ENCODE measurements at regions not wholly inside any gene's neighbourhood (a gene's known extent, or its start where the extent isn't known, plus 50 kb on each side); places are given as distances from the start of the nearest gene placed in this dataset.

DNA sequence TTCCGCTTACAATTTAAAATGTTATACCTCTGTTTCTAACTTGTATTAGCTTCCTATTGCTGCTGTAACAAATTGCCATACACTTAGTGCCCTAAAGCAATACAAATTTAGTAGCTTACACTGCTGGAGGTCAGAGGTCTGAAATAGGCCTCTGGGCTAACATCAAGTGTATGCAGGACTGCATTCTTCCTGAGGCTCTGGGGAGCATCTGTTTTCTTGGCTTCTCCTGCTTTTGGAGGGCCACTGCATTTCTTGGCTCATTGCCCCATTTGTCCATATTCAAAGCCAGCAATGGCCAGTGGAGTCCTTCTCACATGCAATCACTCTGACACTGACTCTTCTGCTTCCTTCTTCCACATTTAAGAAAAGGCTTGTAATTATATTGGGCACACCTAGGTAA is 639.8 kb upstream of the INTU start:
- DNase-seq (ENCODE audit: low spot score in 2 of 2), result no peak
- Histone ChIP-seq H3K27ac (no peak overlapping the region), H3K36me3 (no peaks in the 10 kb centered on the region), H3K9me3 (no peaks in the 10 kb centered on the region), H3K4me3 (no peak overlapping the region), H3K4me1 (no peaks in the 10 kb centered on the region), H3K27me3 (no peaks in the 10 kb centered on the region)
- TF ChIP-seq EP300 (IDR thresholded peaks at IDR 0.05), result no peak
- TF ChIP-seq, protein P1, sequence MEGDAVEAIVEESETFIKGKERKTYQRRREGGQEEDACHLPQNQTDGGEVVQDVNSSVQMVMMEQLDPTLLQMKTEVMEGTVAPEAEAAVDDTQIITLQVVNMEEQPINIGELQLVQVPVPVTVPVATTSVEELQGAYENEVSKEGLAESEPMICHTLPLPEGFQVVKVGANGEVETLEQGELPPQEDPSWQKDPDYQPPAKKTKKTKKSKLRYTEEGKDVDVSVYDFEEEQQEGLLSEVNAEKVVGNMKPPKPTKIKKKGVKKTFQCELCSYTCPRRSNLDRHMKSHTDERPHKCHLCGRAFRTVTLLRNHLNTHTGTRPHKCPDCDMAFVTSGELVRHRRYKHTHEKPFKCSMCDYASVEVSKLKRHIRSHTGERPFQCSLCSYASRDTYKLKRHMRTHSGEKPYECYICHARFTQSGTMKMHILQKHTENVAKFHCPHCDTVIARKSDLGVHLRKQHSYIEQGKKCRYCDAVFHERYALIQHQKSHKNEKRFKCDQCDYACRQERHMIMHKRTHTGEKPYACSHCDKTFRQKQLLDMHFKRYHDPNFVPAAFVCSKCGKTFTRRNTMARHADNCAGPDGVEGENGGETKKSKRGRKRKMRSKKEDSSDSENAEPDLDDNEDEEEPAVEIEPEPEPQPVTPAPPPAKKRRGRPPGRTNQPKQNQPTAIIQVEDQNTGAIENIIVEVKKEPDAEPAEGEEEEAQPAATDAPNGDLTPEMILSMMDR (IDR thresholded peaks at IDR 0.05), result no peak
- TF ChIP-seq POLR2AphosphoS5 (IDR thresholded peaks at IDR 0.05), result no peak
- no peak for TF ChIP-seq POLR2A (IDR thresholded peaks at IDR 0.05)
- 95% methylated on average over 1 of the region's 1 CpG for WGBS

DNA sequence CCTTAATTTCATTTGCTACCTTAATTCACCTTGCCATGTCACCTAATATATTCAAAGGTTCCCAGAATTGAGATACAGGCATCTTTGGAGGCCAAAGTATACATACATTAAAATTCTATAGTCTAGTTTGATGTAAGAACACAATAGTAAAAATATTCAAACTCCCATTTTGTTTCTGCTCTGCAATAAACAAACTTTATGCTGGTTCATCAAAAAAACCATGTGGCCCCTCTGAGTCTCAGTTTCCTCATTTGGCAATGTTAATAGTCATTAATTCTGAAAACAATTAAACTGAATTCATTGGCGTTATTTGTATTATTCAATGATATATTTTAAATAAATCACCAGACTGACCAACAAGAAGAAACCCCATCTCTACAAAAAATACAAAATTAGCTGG is 639.4 kb upstream of the INTU start:
- Histone ChIP-seq H3K4me1 (no peaks in the 10 kb centered on the region), H3K27me3 (no peaks in the 10 kb centered on the region), H3K27ac (no peak overlapping the region), H3K9me3 (no peaks in the 10 kb centered on the region), H3K36me3 (no peaks in the 10 kb centered on the region), H3K4me3 (no peak overlapping the region)
- no peak for DNase-seq (ENCODE audit: low spot score in 2 of 2)
- no peak for TF ChIP-seq POLR2AphosphoS5 (IDR thresholded peaks at IDR 0.05)
- TF ChIP-seq EP300 (IDR thresholded peaks at IDR 0.05), result no peak
- TF ChIP-seq POLR2A (IDR thresholded peaks at IDR 0.05), result no peak
- TF ChIP-seq, protein P1 (IDR thresholded peaks at IDR 0.05), result no peak
- WGBS, result 91% methylated on average over 1 of the region's 1 CpG

DNA sequence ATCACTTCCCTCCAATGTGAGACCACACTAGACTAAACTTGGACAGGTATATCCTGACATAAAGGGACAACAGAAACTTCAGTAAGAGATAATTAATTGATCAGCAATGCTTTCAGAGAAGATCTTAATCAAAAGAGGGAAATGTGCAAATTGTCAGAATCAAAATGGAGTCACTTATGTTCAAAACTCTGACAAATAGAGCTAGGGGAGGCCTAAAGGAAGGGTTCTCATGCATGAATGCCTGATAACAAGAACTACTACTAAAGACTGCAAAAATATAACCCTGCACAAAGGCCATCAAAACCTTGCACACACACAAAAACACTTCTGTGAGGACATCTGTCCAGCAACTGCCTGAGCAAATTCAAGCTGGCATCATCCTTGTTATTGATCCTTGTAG is 637.5 kb upstream of the INTU start:
- Histone ChIP-seq H3K4me1 (no peaks in the 10 kb centered on the region), H3K9me3 (no peaks in the 10 kb centered on the region), H3K27ac (no peak overlapping the region), H3K36me3 (no peaks in the 10 kb centered on the region), H3K27me3 (no peaks in the 10 kb centered on the region), H3K4me3 (no peak overlapping the region)
- TF ChIP-seq POLR2AphosphoS5 (IDR thresholded peaks at IDR 0.05), result no peak
- no peak for TF ChIP-seq POLR2A (IDR thresholded peaks at IDR 0.05)
- TF ChIP-seq EP300 (IDR thresholded peaks at IDR 0.05), result no peak
- TF ChIP-seq, protein P1 (IDR thresholded peaks at IDR 0.05), result no peak
- DNase-seq (ENCODE audit: low spot score in 2 of 2), result no peak

DNA sequence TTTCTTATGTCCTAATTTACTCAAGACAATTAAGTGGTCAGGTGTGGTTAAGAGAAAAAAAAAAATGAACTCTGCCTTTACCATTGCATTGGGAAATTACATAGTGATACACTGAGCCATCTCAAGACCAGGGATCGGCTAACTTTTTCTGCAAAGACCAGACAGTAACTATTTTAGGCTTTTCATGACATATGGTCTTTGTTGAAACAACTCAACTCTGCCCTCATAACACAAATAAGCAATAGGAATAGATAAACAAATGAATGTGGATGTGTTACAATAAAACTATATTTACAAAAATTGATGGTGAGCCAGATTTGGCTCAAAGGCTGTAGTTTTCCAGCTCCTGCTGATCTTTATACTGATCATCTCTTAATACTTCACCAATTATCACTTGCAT is 632.6 kb upstream of the INTU start:
- Histone ChIP-seq H3K36me3 (no peaks in the 10 kb centered on the region), H3K4me3 (no peak overlapping the region), H3K27ac (no peak overlapping the region), H3K4me1 (no peaks in the 10 kb centered on the region), H3K27me3 (no peaks in the 10 kb centered on the region), H3K9me3 (no peaks in the 10 kb centered on the region)
- DNase-seq (ENCODE audit: low spot score in 2 of 2), result no peak
- TF ChIP-seq EP300 (IDR thresholded peaks at IDR 0.05), result no peak
- 84% methylated on average over 1 of the region's 1 CpG for WGBS

DNA sequence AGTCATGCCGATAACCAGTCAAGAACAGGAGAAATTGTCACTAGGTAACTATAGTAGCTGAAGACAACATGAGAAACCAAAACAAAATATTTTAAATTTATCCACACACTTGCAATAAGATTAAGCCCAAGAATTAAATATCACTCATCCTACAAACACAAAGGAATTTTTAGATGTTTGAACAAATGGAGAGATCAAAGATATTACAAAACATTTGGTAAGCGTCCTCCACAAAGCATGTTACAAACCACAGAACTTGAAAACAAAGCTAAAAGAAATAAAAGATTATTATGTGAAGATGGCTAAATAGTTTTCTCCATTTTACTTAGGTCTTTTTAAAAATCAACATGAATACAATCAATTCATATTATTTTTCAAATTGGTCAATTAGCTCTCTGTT is 631.9 kb upstream of the INTU start:
- Histone ChIP-seq H3K4me1 (no peaks in the 10 kb centered on the region), H3K27ac (no peak overlapping the region)
- 78% methylated on average over 2 of the region's 2 CpGs for WGBS

DNA sequence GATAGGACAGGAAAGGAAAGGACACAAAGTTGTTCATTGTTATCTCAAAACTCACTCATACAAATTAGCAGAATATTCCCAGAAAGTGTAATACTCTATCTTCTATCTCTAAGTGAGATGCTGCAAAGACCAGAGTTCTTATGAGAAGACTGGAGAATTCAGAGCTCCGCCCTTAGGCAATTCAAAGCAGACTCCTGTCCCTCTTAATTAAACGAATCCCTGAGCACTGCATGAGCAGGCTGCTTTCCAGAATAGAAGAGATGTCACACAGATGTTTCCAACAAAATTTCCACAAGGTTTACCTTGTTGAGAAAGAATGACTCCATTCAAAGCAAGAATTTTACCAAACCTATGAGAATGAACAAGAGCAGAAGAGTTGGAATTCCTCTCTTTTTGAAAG is 630.8 kb upstream of the INTU start:
- Histone ChIP-seq H3K9me3 (no peaks in the 10 kb centered on the region), H3K4me1 (no peaks in the 10 kb centered on the region), H3K4me3 (no peak overlapping the region), H3K36me3 (no peaks in the 10 kb centered on the region), H3K27ac (no peak overlapping the region), H3K27me3 (no peaks in the 10 kb centered on the region)
- 51% methylated on average over 2 of the region's 2 CpGs for WGBS
- no peak for DNase-seq (ENCODE audit: low spot score in 2 of 2)
- TF ChIP-seq POLR2AphosphoS5 (IDR thresholded peaks at IDR 0.05) (no peak), EP300 (IDR thresholded peaks at IDR 0.05) (no peak), POLR2A (IDR thresholded peaks at IDR 0.05) (no peak)
- TF ChIP-seq, protein P1 (IDR thresholded peaks at IDR 0.05), result no peak

More for the DNA sequence above, 631.9 kb upstream of the INTU start:
- no peaks in the 10 kb centered on the region for H3K9me3 ChIP-seq
- TF ChIP-seq POLR2AphosphoS5 (IDR thresholded peaks at IDR 0.05) (no peak), POLR2A (IDR thresholded peaks at IDR 0.05) (no peak), EP300 (IDR thresholded peaks at IDR 0.05) (no peak)
- TF ChIP-seq, protein P1 (IDR thresholded peaks at IDR 0.05), result no peak
- no peaks in the 10 kb centered on the region for H3K36me3 ChIP-seq
- no peak overlapping the region for H3K4me3 ChIP-seq
- no peak for DNase-seq (ENCODE audit: low spot score in 2 of 2)
- no peaks in the 10 kb centered on the region for H3K27me3 ChIP-seq

Measured in suprapubic skin (tissue), 4 donors.